PC-9 (cell line): ENCODE measurements at regions not wholly inside any gene's neighbourhood (a gene's known extent, or its start where the extent isn't known, plus 50 kb on each side); places are given as distances from the start of the nearest gene placed in this dataset.

ENCODE experiments used
- BruUV-seq: library from RNA; stranded (reverse); fragments of 400-500 nt; replicated peaks from 2 replicates; lab custom pipeline; 2021; lab: Mats Ljungman, UMichigan
- CTCF ChIA-PET: fragments of 300-600 bp; sonication (Branson Sonifier 250); formaldehyde crosslinking; loops from one replicate; lab custom pipeline; 2022; ENCODE audit warnings: antibody characterized with exemption; lab: Charles Lee
- POLR2A ChIA-PET: fragments of 300-600 bp; sonication (Branson Sonifier 250); formaldehyde crosslinking; loops from one replicate; lab custom pipeline; 2022; ENCODE audit warnings: antibody characterized with exemption; ENCODE audit not compliant: unreplicated experiment; lab: Charles Lee
- DNase-seq, 2 experiments: peaks; one replicate each; pipeline versions ENCODE4 v3.0.0 to v3.0.0-alpha.2; 2015 to 2022; ENCODE audit warnings: mixed read lengths in 1 of 2
- H2AFZ ChIP-seq: fragments of 200-600 bp; sonication (generic); 2 replicates; pipeline ENCODE4 v1.8.1; 2017; ENCODE audit warnings: antibody characterized with exemption
- H3F3A ChIP-seq: fragments of 200-600 bp; sonication (generic); 2 replicates; pipeline ENCODE4 v1.8.1; 2017; ENCODE audit warnings: antibody characterized with exemption, mild to moderate bottlenecking, low read depth; ENCODE audit not compliant: insufficient read depth
- H3K27ac ChIP-seq: fragments of 200-600 bp; sonication (generic); 2 replicates; pipeline ENCODE4 v1.6.1; 2016; ENCODE audit warnings: mixed run types
- H3K27me3 ChIP-seq: fragments of 200-600 bp; sonication (generic); 2 replicates; pipeline ENCODE4 v1.6.1; 2016; ENCODE audit warnings: low read depth, mixed run types; ENCODE audit not compliant: insufficient read depth
- H3K36me3 ChIP-seq: fragments of 200-600 bp; sonication (generic); 2 replicates; pipeline ENCODE4 v1.6.1; 2016; ENCODE audit warnings: low read depth, mixed run types
- H3K4me1 ChIP-seq: fragments of 200-600 bp; sonication (generic); replicated peaks from 2 replicates; pipeline ENCODE4 v1.6.1; 2016; ENCODE audit warnings: mixed run types; ENCODE audit not compliant: insufficient read depth
- H3K4me2 ChIP-seq: fragments of 200-600 bp; sonication (generic); 2 replicates; pipeline ENCODE4 v1.6.1; 2017; ENCODE audit warnings: mixed run types
- H3K4me3 ChIP-seq: fragments of 200-600 bp; sonication (generic); 2 replicates; pipeline ENCODE4 v1.6.1; 2016; ENCODE audit warnings: mixed run types
- H3K79me2 ChIP-seq: fragments of 200-600 bp; sonication (generic); 2 replicates; pipeline ENCODE4 v1.6.1; 2017; ENCODE audit warnings: low read depth, mixed run types
- H3K9me2 ChIP-seq: fragments of 200-600 bp; sonication (generic); 2 replicates; pipeline ENCODE4 v1.8.1; 2017; ENCODE audit warnings: mild to moderate bottlenecking; ENCODE audit not compliant: insufficient read depth
- H3K9me3 ChIP-seq: fragments of 200-600 bp; sonication (generic); 2 replicates; pipeline ENCODE4 v1.8.1; 2016; ENCODE audit warnings: low read depth; ENCODE audit not compliant: insufficient read depth
- H4K20me1 ChIP-seq: fragments of 200-600 bp; sonication (generic); 2 replicates; pipeline ENCODE4 v1.8.1; 2017; ENCODE audit not compliant: insufficient read depth
- CTCF ChIP-seq: fragments of 200-600 bp; sonication (generic); conservative IDR thresholded peaks from 2 replicates; pipeline ENCODE4 v1.6.1; 2017; ENCODE audit warnings: mixed run types, antibody characterized with exemption, mild to moderate bottlenecking, moderate library complexity
- EZH2 ChIP-seq: fragments of 200-600 bp; sonication (generic); IDR thresholded peaks from 2 replicates; pipeline ENCODE4 v1.8.0; 2017; ENCODE audit warnings: antibody characterized with exemption, low read depth
- intact Hi-C: fragments of 100-400 bp; cut with micrococcal nuclease; formaldehyde crosslinking; loops from one replicate; pipeline ENCODE4 v1.10.0; 2022; ENCODE audit not compliant: unreplicated experiment

- intact Hi-C loops, result no loop called here
Measured at GRCh38 chr2:140067661-140068060, 1287.5 kb upstream of the NXPH2 start.

GRCh38 chr2:140064243-140064642, 1284.1 kb upstream of the NXPH2 start:
- intact Hi-C loops, result no loop called here

More at GRCh38 chr2:140067661-140068060, 1287.5 kb upstream of the NXPH2 start:
- Histone ChIP-seq H3K9me2 (no peaks in the 10 kb centered on the region), H3K36me3 (no peaks in the 10 kb centered on the region), H3K9me3 (no peaks in the 10 kb centered on the region), H3K79me2 (no peaks in the 10 kb centered on the region), H3K4me3 (no peak overlapping the region), H4K20me1 (no peaks in the 10 kb centered on the region), H3K27ac (no peak overlapping the region), H3K4me1 (no peaks in the 10 kb centered on the region), H2AFZ (no peak overlapping the region), H3F3A (no peaks in the 10 kb centered on the region), H3K27me3 (no peaks in the 10 kb centered on the region), H3K4me2 (no peak overlapping the region)
- DNase-seq, result no peak
- POLR2A ChIA-PET, result interaction anchor here (0.6 kb wide), 1 partner anchor 740 kb away, joined by 4 read pairs; no protein-coding TSS in a partner anchor
- CTCF ChIA-PET, result no interaction called here
- no TSS peak for BruUV-seq
- TF ChIP-seq EZH2 (no peak), CTCF (no peak)

GRCh38 chr2:140063356-140063755, 1283.2 kb upstream of the NXPH2 start:
- Histone ChIP-seq H4K20me1 (no peaks in the 10 kb centered on the region), H3K9me2 (no peaks in the 10 kb centered on the region), H3K4me1 (no peaks in the 10 kb centered on the region), H3F3A (no peaks in the 10 kb centered on the region), H3K4me2 (no peak overlapping the region), H3K9me3 (no peaks in the 10 kb centered on the region), H3K27me3 (no peaks in the 10 kb centered on the region), H3K27ac (no peak overlapping the region), H3K79me2 (no peaks in the 10 kb centered on the region), H3K36me3 (no peaks in the 10 kb centered on the region), H2AFZ (no peak overlapping the region), H3K4me3 (no peak overlapping the region)
- DNase-seq, result no peak
- no peak for TF ChIP-seq EZH2
- no peak for TF ChIP-seq CTCF
- intact Hi-C loops, result no loop called here
- BruUV-seq, result no TSS peak
- ChIA-PET CTCF (no interaction called here), POLR2A (no interaction called here)

More at GRCh38 chr2:140064243-140064642, 1284.1 kb upstream of the NXPH2 start:
- Histone ChIP-seq H3K27me3 (no peaks in the 10 kb centered on the region), H3K9me2 (no peaks in the 10 kb centered on the region), H3K36me3 (no peaks in the 10 kb centered on the region), H3K27ac (no peak overlapping the region), H4K20me1 (no peaks in the 10 kb centered on the region), H3K4me1 (no peaks in the 10 kb centered on the region), H3K4me2 (no peak overlapping the region), H3K79me2 (no peaks in the 10 kb centered on the region), H3F3A (no peaks in the 10 kb centered on the region), H2AFZ (no peak overlapping the region), H3K9me3 (no peaks in the 10 kb centered on the region), H3K4me3 (no peak overlapping the region)
- DNase-seq, result no peak
- BruUV-seq, result no TSS peak
- ChIA-PET POLR2A (no interaction called here), CTCF (no interaction called here)
- TF ChIP-seq EZH2 (no peak), CTCF (no peak)
